Activated CD8-positive, alpha-beta memory T cell treated with anti-CD3 and anti-CD28 coated beads for 36 hours (primary cell): ENCODE measurements at regions not wholly inside any gene's neighbourhood (a gene's known extent, or its start where the extent isn't known, plus 50 kb on each side); places are given as distances from the start of the nearest gene placed in this dataset.
"Not testable (repeated sequence)": the region's sequence is repeated elsewhere in the genome, so short reads cannot be mapped to it uniquely, and the experiment has no call there.

Source experiments
- CTCF ChIA-PET: fragments of 350-600 bp; sonication (Branson Sonifier 250); formaldehyde crosslinking; loops from one replicate; lab custom pipeline; 2021; ENCODE audit warnings: antibody characterized with exemption; lab: Charles Lee
- POLR2A ChIA-PET: fragments of 350-600 bp; sonication (Branson Sonifier 250); formaldehyde crosslinking; loops from one replicate; lab custom pipeline; 2021; ENCODE audit warnings: antibody characterized with exemption; lab: Charles Lee

GRCh38 chr20:55629143-55629542, 376.2 kb downstream of the CBLN4 start:
- POLR2A ChIA-PET, CTCF ChIA-PET: not testable (repeated sequence)

GRCh38 chr20:55626716-55627115, 378.6 kb downstream of the CBLN4 start:
- CTCF ChIA-PET: no interaction called here
- POLR2A ChIA-PET: no interaction called here

- ChIA-PET POLR2A (no interaction called here), CTCF (no interaction called here)
Observed at GRCh38 chr20:55616367-55616766, 389.0 kb downstream of the CBLN4 start.

- ChIA-PET POLR2A (no interaction called here), CTCF (no interaction called here)
Observed at GRCh38 chr20:55615818-55616217, 389.5 kb downstream of the CBLN4 start.

GRCh38 chr20:55614220-55614757, 391.0 kb downstream of the CBLN4 start:
- POLR2A ChIA-PET: no interaction called here
- CTCF ChIA-PET: no interaction called here

- ChIA-PET CTCF (no interaction called here), POLR2A (no interaction called here)
Observed at GRCh38 chr20:55610756-55611155, 394.6 kb downstream of the CBLN4 start.

- POLR2A ChIA-PET: no interaction called here
- CTCF ChIA-PET: no interaction called here
Observed at GRCh38 chr20:55605594-55605993, 399.7 kb downstream of the CBLN4 start.

- ChIA-PET CTCF (no interaction called here), POLR2A (no interaction called here)
Observed at GRCh38 chr20:55597526-55597925, 407.8 kb downstream of the CBLN4 start.

- CTCF ChIA-PET: no interaction called here
- POLR2A ChIA-PET: no interaction called here
Observed at GRCh38 chr20:55596431-55596830, 408.9 kb downstream of the CBLN4 start.

- CTCF ChIA-PET: no interaction called here
- POLR2A ChIA-PET: no interaction called here
Observed at GRCh38 chr20:55592866-55593265, 412.5 kb downstream of the CBLN4 start.

GRCh38 chr20:55586610-55587009, 418.7 kb downstream of the CBLN4 start:
- CTCF ChIA-PET: no interaction called here

GRCh38 chr20:55584964-55585363, 420.4 kb downstream of the CBLN4 start:
- ChIA-PET POLR2A (no interaction called here), CTCF (no interaction called here)

More at GRCh38 chr20:55586610-55587009, 418.7 kb downstream of the CBLN4 start:
- POLR2A ChIA-PET: no interaction called here

- ChIA-PET CTCF (no interaction called here), POLR2A (no interaction called here)
Observed at GRCh38 chr20:55584307-55584706, 421.0 kb downstream of the CBLN4 start.

GRCh38 chr20:55583036-55583435, 422.3 kb downstream of the CBLN4 start:
- POLR2A ChIA-PET: no interaction called here
- CTCF ChIA-PET: no interaction called here

GRCh38 chr20:55582498-55582897, 422.8 kb downstream of the CBLN4 start:
- ChIA-PET CTCF (no interaction called here), POLR2A (no interaction called here)

- ChIA-PET CTCF (no interaction called here), POLR2A (no interaction called here)
Observed at GRCh38 chr20:55581519-55581918, 423.8 kb downstream of the CBLN4 start.

GRCh38 chr20:55580475-55580874, 424.8 kb downstream of the CBLN4 start:
- POLR2A ChIA-PET: no interaction called here
- CTCF ChIA-PET: no interaction called here

- POLR2A ChIA-PET: no interaction called here
- CTCF ChIA-PET: no interaction called here
Observed at GRCh38 chr20:55579802-55580201, 425.5 kb downstream of the CBLN4 start.

GRCh38 chr20:55576981-55577380, 428.3 kb downstream of the CBLN4 start:
- ChIA-PET POLR2A (no interaction called here), CTCF (no interaction called here)

GRCh38 chr20:55569084-55569483, 436.2 kb downstream of the CBLN4 start:
- ChIA-PET POLR2A (no interaction called here), CTCF (interaction anchor here (0.6 kb wide), 1 partner anchor 330 kb away, joined by 3 read pairs; no protein-coding TSS in a partner anchor)

- POLR2A ChIA-PET: no interaction called here
- CTCF ChIA-PET: no interaction called here
Observed at GRCh38 chr20:55567826-55568225, 437.5 kb downstream of the CBLN4 start.

GRCh38 chr20:55565096-55565773, 440.1 kb downstream of the CBLN4 start:
- POLR2A ChIA-PET: no interaction called here
- CTCF ChIA-PET: no interaction called here
